Thyroid gland (tissue), 4 donors: ENCODE measurements at regions not wholly inside any gene's neighbourhood (a gene's known extent, or its start where the extent isn't known, plus 50 kb on each side); places are given as distances from the start of the nearest gene placed in this dataset.

Source experiments
- DNase-seq, 2 donors: peaks; one replicate each; pipeline ENCODE4 v3.0.0-alpha.2; 2019
- H3K27ac ChIP-seq, 3 donors: fragments of 200-600 bp; sonication (generic); 1 replicate in 2 of 3; 2 replicates in 1 of 3; pipeline ENCODE4 v1.5.1; 2016 to 2019; ENCODE audit warnings: mild to moderate bottlenecking in 1 of 3, moderate library complexity in 1 of 3
- H3K27me3 ChIP-seq: fragments of 200-600 bp; sonication (generic); one replicate; pipeline ENCODE4 v1.5.1; 2019
- H3K36me3 ChIP-seq, 2 donors: fragments of 200-600 bp; sonication (generic); one replicate each; pipeline ENCODE4 v1.5.1; 2016 to 2019
- H3K4me1 ChIP-seq, 2 donors: fragments of 200-600 bp; sonication (generic); one replicate each; pipeline ENCODE4 v1.5.1; 2017 to 2019
- H3K4me3 ChIP-seq, 3 donors: fragments of 200-600 bp; sonication (generic); replicated peaks in 1 of 3; 1 replicate in 2 of 3; 2 replicates in 1 of 3; pipeline ENCODE4 v1.5.1; 2016; ENCODE audit warnings: mild to moderate bottlenecking in 1 of 3
- H3K9me3 ChIP-seq: fragments of 200-600 bp; sonication (generic); one replicate; pipeline ENCODE4 v1.5.1; 2017
- POLR2A ChIP-seq, 2 donors: fragments of 450-650 bp; IDR thresholded peaks; one replicate each; pipeline ENCODE4 v1.6.1; 2017; ENCODE audit warnings: antibody characterized with exemption in 2 of 2, mild to moderate bottlenecking in 2 of 2, moderate library complexity in 1 of 2
- WGBS, 2 donors: methylation state at CpG; one replicate each; pipeline ENCODE4 v1.1.5; 2017; 5-methylcytosine and 5-hydroxymethylcytosine counted together
- intact Hi-C: fragments of 100-400 bp; cut with DNase I; formaldehyde crosslinking; loops from one replicate; pipeline ENCODE4 v1.15.1; 2023
- TF ChIP-seq, protein P1 (sequence below), 6 experiments: fragments of 200-600 bp in 3 of 6; fragments of 450-650 bp in 3 of 6; sonication (generic) in 3 of 6; IDR thresholded peaks; one replicate each; pipeline ENCODE4 v1.5.1; 2016 to 2019; ENCODE audit warnings: antibody characterized with exemption in 6 of 6, mild to moderate bottlenecking in 2 of 6, inconsistent platforms in 1 of 6, moderate library complexity in 1 of 6

GRCh38 chr4:138673053-138673452 lies 342.5 kb upstream of the NOCT start:
- Histone ChIP-seq H3K4me3 (no peak overlapping the region), H3K27me3 (no peaks in the 10 kb centered on the region), H3K36me3 (no peaks in the 10 kb centered on the region), H3K9me3 (no peaks in the 10 kb centered on the region), H3K4me1 (peaks cover 0 to 10% of the 10 kb centered on the region in 2 donors), H3K27ac (no peak overlapping the region)
- no peak for DNase-seq
- intact Hi-C loops, result no loop called here
- WGBS, 2 donors, result 53 to 54% methylated on average over 10 of the region's 10 CpGs
- TF ChIP-seq, protein P1, sequence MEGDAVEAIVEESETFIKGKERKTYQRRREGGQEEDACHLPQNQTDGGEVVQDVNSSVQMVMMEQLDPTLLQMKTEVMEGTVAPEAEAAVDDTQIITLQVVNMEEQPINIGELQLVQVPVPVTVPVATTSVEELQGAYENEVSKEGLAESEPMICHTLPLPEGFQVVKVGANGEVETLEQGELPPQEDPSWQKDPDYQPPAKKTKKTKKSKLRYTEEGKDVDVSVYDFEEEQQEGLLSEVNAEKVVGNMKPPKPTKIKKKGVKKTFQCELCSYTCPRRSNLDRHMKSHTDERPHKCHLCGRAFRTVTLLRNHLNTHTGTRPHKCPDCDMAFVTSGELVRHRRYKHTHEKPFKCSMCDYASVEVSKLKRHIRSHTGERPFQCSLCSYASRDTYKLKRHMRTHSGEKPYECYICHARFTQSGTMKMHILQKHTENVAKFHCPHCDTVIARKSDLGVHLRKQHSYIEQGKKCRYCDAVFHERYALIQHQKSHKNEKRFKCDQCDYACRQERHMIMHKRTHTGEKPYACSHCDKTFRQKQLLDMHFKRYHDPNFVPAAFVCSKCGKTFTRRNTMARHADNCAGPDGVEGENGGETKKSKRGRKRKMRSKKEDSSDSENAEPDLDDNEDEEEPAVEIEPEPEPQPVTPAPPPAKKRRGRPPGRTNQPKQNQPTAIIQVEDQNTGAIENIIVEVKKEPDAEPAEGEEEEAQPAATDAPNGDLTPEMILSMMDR (IDR thresholded peaks at IDR 0.05), result no peak
- no peak for TF ChIP-seq POLR2A (IDR thresholded peaks at IDR 0.05)

- H3K4me1 ChIP-seq, result peaks cover 0 to 10% of the 10 kb centered on the region in 2 donors
- H3K27ac ChIP-seq, result no peak overlapping the region
- H3K27me3 ChIP-seq, result no peaks in the 10 kb centered on the region
- TF ChIP-seq POLR2A (IDR thresholded peaks at IDR 0.05), result no peak
- H3K36me3 ChIP-seq, result no peaks in the 10 kb centered on the region
- 67 to 73% methylated on average over 9 of the region's 9 CpGs for WGBS, 2 donors
- intact Hi-C loops, result no loop called here
- H3K9me3 ChIP-seq, result no peaks in the 10 kb centered on the region
- no peak for DNase-seq
- no peak overlapping the region for H3K4me3 ChIP-seq
Measured at GRCh38 chr4:138672393-138672976, 343.1 kb upstream of the NOCT start.

- DNase-seq, result no peak
- Histone ChIP-seq H3K4me3 (no peak overlapping the region), H3K27me3 (no peaks in the 10 kb centered on the region), H3K9me3 (no peaks in the 10 kb centered on the region), H3K4me1 (peaks cover 0 to 10% of the 10 kb centered on the region in 2 donors), H3K27ac (no peak overlapping the region), H3K36me3 (no peaks in the 10 kb centered on the region)
- 84 to 92% methylated on average over 3 of the region's 3 CpGs for WGBS, 2 donors
- TF ChIP-seq POLR2A (IDR thresholded peaks at IDR 0.05), result no peak
- TF ChIP-seq, protein P1 (IDR thresholded peaks at IDR 0.05), result no peak
- intact Hi-C loops, result no loop called here
Measured at GRCh38 chr4:138671606-138672084, 343.9 kb upstream of the NOCT start.

GRCh38 chr4:138671106-138671505 lies 344.5 kb upstream of the NOCT start:
- H3K4me3 ChIP-seq, result no peak overlapping the region
- H3K27ac ChIP-seq, result no peak overlapping the region
- DNase-seq, result no peak
- intact Hi-C loops, result no loop called here
- H3K36me3 ChIP-seq, result no peaks in the 10 kb centered on the region
- no peaks in the 10 kb centered on the region for H3K9me3 ChIP-seq
- TF ChIP-seq, protein P1 (IDR thresholded peaks at IDR 0.05), result no peak
- no peaks in the 10 kb centered on the region for H3K27me3 ChIP-seq
- peaks cover 0 to 10% of the 10 kb centered on the region in 2 donors for H3K4me1 ChIP-seq

- intact Hi-C loops, result no loop called here
- Histone ChIP-seq H3K9me3 (no peaks in the 10 kb centered on the region), H3K27me3 (no peaks in the 10 kb centered on the region), H3K27ac (no peak overlapping the region), H3K36me3 (no peaks in the 10 kb centered on the region), H3K4me3 (no peak overlapping the region), H3K4me1 (peaks cover 0 to 10% of the 10 kb centered on the region in 2 donors)
- no peak for DNase-seq
- WGBS, 2 donors, result 93 to 95% methylated on average over 5 of the region's 5 CpGs
- no peak for TF ChIP-seq POLR2A (IDR thresholded peaks at IDR 0.05)
- TF ChIP-seq, protein P1 (IDR thresholded peaks at IDR 0.05), result no peak
Measured at GRCh38 chr4:138670681-138671080, 344.9 kb upstream of the NOCT start.
